DND-41 (cell line): ENCODE measurements at regions not wholly inside any gene's neighbourhood (a gene's known extent, or its start where the extent isn't known, plus 50 kb on each side); places are given as distances from the start of the nearest gene placed in this dataset.

Experiments
- CTCF ChIP-seq: IDR thresholded peaks from 2 replicates; pipeline ENCODE4 v1.5.1; 2012; ENCODE audit warnings: borderline replicate concordance, low read length, moderate library complexity, mild to moderate bottlenecking; ENCODE audit not compliant: poor library complexity, severe bottlenecking; ENCODE audit errors: extremely low read depth
- EZH2 ChIP-seq: IDR thresholded peaks from 3 replicates; pipeline ENCODE4 v1.6.1; 2012; ENCODE audit warnings: borderline replicate concordance, low read depth, mild to moderate bottlenecking, moderate library complexity, low read length, inconsistent platforms; ENCODE audit not compliant: severe bottlenecking

DNA sequence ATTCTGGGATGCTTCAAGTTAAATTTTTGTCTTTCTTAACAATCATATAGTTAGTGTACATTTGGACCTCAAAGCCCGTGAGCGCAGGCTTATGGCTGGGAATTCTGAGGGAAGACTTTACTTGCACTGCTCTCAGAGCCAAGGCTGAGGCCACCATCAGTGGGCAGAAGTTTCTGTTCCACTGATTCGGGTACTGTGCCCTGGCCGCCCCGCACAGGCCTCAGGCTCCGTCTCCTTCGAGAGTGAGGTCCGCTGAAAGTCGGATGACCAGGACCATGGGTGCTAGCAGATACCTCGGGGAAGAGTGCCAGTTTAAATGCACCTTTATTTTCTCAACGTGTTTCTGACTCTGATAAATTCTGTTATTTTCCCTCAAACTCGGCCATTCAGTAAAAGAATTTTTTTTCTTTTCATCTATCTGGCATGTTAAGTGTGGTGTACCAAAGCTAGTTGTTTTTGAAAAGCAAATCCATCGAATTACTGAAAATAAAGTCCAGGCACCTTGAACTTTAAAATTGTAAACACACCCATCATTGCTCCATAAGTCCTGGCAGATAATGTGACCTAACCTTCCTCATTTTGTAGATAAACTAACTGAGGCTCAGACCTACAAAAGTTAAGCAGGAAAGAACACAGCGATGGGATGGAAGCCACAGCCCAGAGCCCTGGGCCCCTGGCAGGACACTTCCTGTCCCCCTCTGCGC, 126.7 kb downstream of the SOX1 start:
- no peak for TF ChIP-seq CTCF
- no peak for TF ChIP-seq EZH2
